Esophagus squamous epithelium (tissue), 4 donors: ENCODE measurements at regions not wholly inside any gene's neighbourhood (a gene's known extent, or its start where the extent isn't known, plus 50 kb on each side); places are given as distances from the start of the nearest gene placed in this dataset.

Source experiments
- POLR2A ChIP-seq, 4 donors: fragments of 450-650 bp; IDR thresholded peaks; one replicate each; pipeline ENCODE4 v1.6.1; 2017; ENCODE audit warnings: antibody characterized with exemption in 4 of 4, mild to moderate bottlenecking in 4 of 4, moderate library complexity in 3 of 4
- TF ChIP-seq, protein P1 (sequence below), 6 experiments: fragments of 450-650 bp in 4 of 6; fragments of 200-600 bp in 2 of 6; sonication (generic) in 2 of 6; IDR thresholded peaks; one replicate each; pipeline ENCODE4 v1.5.1; 2016 to 2019; ENCODE audit warnings: antibody characterized with exemption in 6 of 6, mild to moderate bottlenecking in 4 of 6, moderate library complexity in 4 of 6

DNA sequence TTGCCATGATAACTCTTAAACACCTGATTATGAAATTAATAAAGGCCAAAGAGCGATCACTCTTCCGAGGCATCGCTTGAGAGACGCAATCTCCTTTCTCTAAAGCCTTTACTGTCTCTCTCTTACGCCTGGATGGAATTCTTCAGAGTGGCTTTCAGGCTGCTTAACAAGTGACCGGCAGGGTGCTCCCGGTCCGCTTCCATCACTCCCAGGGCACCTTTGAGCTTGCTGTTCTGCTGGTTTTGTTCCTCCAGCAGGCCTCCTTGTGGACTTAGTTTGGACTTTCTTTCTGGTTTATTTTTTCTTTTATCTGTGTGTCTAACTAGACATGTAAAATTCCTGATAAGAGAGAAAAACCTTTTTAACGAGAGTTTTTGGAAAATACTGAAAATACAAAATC is 60.9 kb downstream of the MRPL32 start:
- TF ChIP-seq, protein P1, sequence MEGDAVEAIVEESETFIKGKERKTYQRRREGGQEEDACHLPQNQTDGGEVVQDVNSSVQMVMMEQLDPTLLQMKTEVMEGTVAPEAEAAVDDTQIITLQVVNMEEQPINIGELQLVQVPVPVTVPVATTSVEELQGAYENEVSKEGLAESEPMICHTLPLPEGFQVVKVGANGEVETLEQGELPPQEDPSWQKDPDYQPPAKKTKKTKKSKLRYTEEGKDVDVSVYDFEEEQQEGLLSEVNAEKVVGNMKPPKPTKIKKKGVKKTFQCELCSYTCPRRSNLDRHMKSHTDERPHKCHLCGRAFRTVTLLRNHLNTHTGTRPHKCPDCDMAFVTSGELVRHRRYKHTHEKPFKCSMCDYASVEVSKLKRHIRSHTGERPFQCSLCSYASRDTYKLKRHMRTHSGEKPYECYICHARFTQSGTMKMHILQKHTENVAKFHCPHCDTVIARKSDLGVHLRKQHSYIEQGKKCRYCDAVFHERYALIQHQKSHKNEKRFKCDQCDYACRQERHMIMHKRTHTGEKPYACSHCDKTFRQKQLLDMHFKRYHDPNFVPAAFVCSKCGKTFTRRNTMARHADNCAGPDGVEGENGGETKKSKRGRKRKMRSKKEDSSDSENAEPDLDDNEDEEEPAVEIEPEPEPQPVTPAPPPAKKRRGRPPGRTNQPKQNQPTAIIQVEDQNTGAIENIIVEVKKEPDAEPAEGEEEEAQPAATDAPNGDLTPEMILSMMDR (IDR thresholded peaks at IDR 0.05): no peak
- TF ChIP-seq POLR2A (IDR thresholded peaks at IDR 0.05): no peak
